HuH-7.5 (cell line): ENCODE measurements at regions not wholly inside any gene's neighbourhood (a gene's known extent, or its start where the extent isn't known, plus 50 kb on each side); places are given as distances from the start of the nearest gene placed in this dataset.

Experiments
- DNase-seq: peaks from one replicate; pipeline ENCODE4 v3.0.0; 2011; ENCODE audit warnings: low spot score

- DNase-seq: no peak
These were observed 196.1 kb upstream of the ESRRG start for GRCh38 chr1:216919060-216919970.

GRCh38 chr1:216916890-216917438 lies 193.7 kb upstream of the ESRRG start:
- no peak for DNase-seq

GRCh38 chr1:216914974-216915373 lies 191.7 kb upstream of the ESRRG start:
- DNase-seq: no peak

DNA sequence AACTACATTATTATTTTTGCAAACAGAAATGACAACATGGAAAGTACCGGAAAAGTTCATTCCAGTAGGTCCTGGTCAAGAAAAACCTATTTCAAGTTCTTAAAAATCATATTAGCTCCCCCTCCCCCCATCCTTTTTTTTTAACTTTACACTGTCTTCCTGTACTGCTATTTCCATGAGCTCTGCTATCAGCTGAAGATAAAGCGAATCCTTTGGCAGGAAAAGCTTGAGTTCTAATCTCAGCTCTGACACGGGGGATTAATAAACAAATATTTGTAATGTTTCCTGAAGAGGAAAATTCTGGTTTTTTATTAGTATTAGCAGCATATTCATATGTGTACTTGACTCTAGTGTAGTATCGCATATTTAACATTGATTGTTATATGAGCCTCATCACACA lies 190.7 kb upstream of the ESRRG start:
- DNase-seq: no peak

- DNase-seq: no peak
These were observed 187.0 kb upstream of the ESRRG start for GRCh38 chr1:216910081-216910840.

DNA sequence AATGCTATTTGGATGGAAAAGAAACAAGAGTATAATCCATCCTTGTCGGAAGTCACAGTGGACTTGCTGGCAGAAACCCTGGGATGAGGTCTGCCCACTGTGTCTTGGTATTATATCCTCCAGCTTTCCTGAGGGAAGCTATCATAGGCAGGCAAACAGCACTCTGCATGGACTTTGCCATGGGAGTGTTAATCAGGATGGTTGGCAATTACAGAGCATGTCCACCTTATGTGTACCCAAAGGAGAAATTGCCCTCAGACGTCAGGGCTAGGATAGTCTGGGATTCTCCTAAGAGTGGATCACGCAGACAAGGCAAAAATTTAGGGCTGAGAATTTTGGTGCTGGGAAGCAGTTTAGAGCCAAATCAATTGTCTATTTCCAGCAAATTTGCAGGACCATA lies 184.9 kb upstream of the ESRRG start:
- DNase-seq: no peak

GRCh38 chr1:216907100-216907499 lies 183.9 kb upstream of the ESRRG start:
- DNase-seq: no peak

DNA sequence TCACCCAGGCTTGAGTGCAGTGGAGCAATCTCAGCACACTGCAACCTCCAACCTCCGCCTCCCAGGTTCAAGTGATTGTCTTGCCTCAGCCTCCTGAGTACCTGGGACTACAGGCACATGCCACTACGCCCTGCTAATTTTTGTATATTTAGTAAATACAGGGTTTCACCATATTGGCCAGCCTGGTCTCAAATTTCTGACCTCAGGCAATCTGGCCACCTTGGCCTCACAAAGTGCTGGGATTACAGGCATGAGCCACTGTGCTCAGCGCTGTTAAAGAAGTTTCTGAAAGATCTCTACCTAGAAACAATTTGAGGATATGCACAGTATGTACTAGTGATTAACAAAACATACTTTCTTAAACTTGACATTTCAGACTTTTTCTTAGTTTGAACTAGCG lies 182.6 kb upstream of the ESRRG start:
- no peak for DNase-seq

- no peak for DNase-seq
These were observed 181.9 kb upstream of the ESRRG start for GRCh38 chr1:216905137-216905536.

DNA sequence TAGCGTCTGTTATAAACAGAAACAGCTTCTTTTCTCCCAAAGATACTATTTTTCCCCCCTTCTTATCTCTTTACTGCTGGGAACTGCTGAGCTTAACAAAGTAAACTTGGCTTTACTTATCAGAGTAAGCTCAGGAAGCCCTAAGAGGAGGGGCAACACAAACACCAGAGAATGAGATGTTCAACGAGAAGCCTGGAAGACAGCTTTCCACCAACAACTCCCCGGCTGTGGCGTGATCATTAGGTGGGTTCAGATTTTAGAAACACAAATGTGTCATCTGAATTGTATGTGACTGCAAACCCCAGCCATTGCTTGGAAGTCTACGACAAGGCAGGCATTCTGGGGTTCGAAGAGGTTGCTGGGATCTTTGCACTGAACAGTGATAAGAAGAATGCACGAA lies 181.2 kb upstream of the ESRRG start:
- no peak for DNase-seq

DNA sequence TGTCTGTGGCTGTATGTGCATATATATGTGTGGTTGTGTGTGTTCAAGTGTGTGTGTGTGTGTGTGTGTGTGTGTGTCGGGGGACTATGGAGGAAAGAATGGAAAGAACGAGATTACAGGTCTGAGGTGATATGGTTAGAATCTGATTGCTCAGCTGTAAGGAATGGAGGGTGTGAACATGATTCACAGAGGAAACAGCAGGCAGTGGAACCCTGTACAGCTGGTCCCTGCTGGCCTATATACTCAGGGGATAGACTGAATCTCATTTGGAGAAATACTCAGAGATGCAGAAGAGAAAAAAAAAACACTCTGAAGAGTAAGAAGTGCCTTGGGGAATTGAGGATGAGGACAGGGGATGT lies 180.1 kb upstream of the ESRRG start:
- no peak for DNase-seq

- no peak for DNase-seq
These were observed 179.6 kb upstream of the ESRRG start for GRCh38 chr1:216902669-216903381.

DNA sequence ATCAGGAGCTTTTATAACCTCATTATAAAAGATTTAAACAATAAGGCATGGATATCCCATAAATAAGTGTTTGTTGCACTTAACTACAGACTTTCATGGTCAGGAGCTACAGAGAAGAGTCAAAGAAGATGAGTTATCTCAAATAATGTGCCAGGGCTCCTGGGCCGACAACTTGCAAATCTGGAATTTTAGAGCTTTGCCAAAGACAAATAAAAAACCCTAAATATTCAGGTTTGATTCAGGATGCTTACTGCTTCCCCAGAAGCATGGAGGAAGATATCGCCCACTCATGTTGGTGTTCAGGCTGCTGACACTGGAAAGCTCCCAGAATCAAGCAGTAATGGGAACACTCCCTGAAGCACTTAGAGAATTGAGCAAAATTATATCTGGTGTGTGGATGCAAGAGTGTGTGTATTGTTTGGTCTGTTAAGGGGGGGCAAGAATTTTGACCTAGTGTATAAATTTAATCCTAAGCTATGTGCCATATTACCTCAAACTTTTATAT lies 176.9 kb upstream of the ESRRG start:
- no peak for DNase-seq

- DNase-seq: no peak
These were observed 175.6 kb upstream of the ESRRG start for GRCh38 chr1:216898801-216899200.

GRCh38 chr1:216896146-216896545 lies 172.9 kb upstream of the ESRRG start:
- DNase-seq: no peak

GRCh38 chr1:216894494-216894893 lies 171.3 kb upstream of the ESRRG start:
- DNase-seq: no peak

- DNase-seq: no peak
These were observed 169.4 kb upstream of the ESRRG start for GRCh38 chr1:216892581-216893160.

GRCh38 chr1:216890871-216891270 lies 167.6 kb upstream of the ESRRG start:
- no peak for DNase-seq

GRCh38 chr1:216888731-216889130 lies 165.5 kb upstream of the ESRRG start:
- no peak for DNase-seq

DNA sequence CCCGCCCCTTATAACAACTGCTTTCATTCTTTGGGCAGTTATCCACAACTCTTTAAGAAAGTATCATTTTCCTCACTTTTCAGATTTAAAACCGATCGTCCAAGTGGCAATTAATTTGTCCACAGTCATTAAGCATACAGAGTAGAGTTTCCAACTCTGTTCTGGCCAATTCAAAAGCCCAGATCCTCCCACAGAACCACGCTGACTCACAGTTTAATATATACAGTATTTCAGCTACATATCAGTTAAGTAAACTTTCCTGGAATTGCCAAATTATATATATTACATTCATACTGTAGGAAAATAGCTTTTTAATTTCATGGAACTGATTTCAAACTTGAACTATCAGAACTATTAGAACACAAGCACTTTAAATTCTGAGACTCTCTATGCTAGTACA lies 163.8 kb upstream of the ESRRG start:
- no peak for DNase-seq

DNA sequence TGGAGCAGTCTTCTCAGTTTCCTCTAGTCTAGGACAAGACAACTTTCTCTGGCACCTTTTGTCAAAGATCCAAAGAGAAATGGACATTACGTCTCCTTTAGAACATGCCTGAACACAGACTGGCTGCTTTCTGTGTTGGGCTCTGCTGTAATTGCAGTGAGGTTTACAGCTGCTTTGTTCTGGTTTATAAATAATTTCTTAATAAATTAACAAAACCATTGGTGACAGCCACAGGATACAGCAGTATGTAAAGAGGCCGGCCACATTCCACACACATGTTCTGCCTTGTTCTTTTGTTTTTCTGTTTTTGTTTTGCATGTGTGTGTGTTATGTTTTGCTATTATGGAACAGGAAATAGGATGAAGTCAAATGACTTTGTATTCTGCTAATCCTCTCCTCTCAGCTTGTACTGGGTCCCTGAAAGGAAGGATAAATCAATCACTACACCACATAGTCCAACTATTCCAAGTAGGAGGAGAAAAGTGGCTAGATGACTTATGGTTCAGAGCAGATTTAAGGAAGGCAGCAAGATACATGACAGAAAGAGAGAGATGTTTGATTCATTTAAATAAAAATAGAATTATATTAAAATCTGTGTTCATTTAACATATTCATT lies 161.5 kb upstream of the ESRRG start:
- DNase-seq: no peak
